C4-2B (cell line): ENCODE measurements at regions not wholly inside any gene's neighbourhood (a gene's known extent, or its start where the extent isn't known, plus 50 kb on each side); places are given as distances from the start of the nearest gene placed in this dataset.

Experiments
- H3K27ac ChIP-seq: fragments of 450-650 bp; 2 replicates; pipeline ENCODE4 v1.5.1; 2017
- ZFX ChIP-seq: fragments of 450-650 bp; IDR thresholded peaks from 2 replicates; pipeline ENCODE4 v1.6.1; 2017
- TF ChIP-seq, protein P1 (sequence below): fragments of 450-650 bp; conservative IDR thresholded peaks from 2 replicates; pipeline ENCODE4 v1.5.1; 2017; ENCODE audit warnings: mild to moderate bottlenecking

DNA sequence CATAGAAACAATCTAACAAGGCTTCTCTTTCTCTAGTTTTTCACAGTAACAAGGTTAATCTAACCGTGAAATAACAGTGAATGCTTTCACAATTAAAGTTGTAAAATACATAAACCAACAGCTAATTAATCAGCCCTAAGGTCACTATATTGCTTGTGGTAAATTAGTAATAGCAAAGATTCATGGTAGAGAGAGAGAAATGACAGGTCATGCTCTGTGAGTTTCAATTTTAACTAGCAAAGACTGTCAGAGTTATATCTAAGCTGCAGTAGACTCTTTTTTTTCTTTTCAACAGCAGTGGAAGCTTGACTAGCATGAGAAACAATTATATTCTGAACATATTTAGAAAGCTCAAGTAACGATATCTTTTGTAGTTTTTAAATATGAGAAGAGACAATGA, 1068.0 kb downstream of the MAT2B start:
- H3K27ac ChIP-seq, result no peak overlapping the region
- TF ChIP-seq, protein P1, sequence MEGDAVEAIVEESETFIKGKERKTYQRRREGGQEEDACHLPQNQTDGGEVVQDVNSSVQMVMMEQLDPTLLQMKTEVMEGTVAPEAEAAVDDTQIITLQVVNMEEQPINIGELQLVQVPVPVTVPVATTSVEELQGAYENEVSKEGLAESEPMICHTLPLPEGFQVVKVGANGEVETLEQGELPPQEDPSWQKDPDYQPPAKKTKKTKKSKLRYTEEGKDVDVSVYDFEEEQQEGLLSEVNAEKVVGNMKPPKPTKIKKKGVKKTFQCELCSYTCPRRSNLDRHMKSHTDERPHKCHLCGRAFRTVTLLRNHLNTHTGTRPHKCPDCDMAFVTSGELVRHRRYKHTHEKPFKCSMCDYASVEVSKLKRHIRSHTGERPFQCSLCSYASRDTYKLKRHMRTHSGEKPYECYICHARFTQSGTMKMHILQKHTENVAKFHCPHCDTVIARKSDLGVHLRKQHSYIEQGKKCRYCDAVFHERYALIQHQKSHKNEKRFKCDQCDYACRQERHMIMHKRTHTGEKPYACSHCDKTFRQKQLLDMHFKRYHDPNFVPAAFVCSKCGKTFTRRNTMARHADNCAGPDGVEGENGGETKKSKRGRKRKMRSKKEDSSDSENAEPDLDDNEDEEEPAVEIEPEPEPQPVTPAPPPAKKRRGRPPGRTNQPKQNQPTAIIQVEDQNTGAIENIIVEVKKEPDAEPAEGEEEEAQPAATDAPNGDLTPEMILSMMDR, result no peak

DNA sequence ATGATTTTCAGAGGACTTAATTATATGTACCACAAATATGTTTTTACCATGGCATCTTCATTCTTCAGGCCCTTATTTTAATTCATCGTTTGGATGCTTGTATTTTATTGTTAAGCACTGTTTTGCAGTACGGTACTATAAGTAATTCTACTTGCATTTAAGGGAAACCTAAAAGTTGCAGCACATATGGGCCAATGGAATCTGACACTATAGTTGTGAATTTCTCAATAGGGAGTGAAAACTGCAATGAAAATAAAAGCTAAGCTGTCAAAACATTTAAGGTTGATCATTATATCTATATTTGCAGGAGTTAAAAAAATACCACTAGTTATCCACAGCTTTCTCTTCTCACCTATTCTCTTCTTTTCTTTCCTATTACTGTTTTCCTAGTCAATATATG, 1071.8 kb downstream of the MAT2B start:
- TF ChIP-seq, protein P1, result no peak
- no peak for TF ChIP-seq ZFX
- H3K27ac ChIP-seq, result no peak overlapping the region

DNA sequence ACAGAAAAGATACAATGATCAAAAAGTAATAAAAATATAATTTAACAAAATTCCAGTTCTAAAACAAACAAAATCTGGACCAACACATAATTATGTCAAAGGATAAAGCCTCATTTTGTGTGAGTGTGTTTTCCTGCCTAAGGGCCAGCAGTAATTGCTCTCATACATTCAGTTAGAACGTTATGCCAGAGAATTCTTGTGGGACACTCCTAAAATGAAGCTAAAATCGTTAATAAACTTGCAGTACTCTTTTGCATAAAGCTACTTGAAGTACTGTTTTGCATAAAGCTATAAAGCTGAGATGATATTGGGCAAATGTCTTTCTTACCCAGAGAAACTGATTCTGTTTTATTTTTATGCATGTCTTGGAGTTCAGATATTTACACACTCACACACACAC, 1072.3 kb downstream of the MAT2B start:
- H3K27ac ChIP-seq, result no peak overlapping the region
- TF ChIP-seq, protein P1, result no peak
- TF ChIP-seq ZFX, result no peak

DNA sequence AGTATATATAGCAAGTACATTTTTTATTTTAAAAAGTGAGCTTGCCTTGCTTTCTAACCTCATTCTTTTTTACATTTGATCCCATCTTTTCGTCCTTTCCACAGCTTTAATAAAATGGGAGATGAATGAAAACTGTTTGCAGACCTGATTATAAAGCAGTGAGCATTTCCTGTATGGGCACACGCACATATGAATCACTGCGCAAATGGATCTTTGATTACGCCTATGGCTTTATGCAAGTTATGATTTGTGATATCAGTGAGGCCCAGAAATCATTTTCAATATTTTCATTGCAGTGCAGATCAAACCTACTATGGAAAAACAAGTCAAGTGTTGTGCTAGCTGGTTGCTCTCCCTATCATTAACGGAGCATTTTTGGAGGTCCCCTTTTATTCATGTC, 1073.0 kb downstream of the MAT2B start:
- no peak overlapping the region for H3K27ac ChIP-seq
- TF ChIP-seq, protein P1, result no peak
- TF ChIP-seq ZFX, result no peak

DNA sequence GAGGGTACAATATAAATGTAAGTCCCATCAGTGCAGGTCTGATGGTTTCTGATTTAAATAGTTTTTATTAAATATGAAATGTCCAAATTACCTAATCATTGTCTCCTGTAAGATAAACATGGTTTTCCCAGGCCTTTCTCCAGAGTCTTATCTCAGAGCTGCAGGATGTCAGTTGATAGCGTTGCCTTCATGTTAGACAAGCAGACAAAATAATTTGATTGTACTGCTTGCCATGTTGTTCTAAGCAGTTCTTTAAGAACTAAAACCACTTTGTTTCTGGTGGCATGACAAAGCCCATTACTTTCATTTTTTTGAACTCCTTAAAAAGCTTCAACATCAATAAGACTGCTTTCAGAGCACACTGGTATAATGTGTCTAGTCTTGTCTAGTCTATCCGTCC, 1073.5 kb downstream of the MAT2B start:
- no peak overlapping the region for H3K27ac ChIP-seq
- TF ChIP-seq, protein P1, result no peak
- TF ChIP-seq ZFX, result no peak

DNA sequence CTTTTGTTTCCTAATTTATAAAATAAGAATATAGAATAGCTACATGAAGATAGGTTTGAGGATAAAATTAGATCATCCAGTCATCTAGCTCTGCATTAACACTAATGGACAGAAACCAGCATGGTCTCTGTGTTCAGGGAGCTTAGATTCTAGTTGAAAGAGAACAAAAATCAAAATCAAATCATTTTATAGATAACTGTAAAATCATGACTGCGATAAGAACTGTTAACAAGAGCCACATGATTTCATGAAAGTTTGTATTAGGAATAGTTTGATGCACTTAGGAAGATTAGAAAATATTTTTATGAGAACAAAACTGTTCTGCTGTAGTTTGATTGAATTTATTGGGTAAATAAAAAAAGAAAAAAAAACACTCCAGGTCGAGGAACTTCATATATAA, 1074.7 kb downstream of the MAT2B start:
- TF ChIP-seq, protein P1, result no peak
- no peak for TF ChIP-seq ZFX
- peak overlapping the region; percentile 50; the same call in 1 of the 2 replicates for H3K27ac ChIP-seq

DNA sequence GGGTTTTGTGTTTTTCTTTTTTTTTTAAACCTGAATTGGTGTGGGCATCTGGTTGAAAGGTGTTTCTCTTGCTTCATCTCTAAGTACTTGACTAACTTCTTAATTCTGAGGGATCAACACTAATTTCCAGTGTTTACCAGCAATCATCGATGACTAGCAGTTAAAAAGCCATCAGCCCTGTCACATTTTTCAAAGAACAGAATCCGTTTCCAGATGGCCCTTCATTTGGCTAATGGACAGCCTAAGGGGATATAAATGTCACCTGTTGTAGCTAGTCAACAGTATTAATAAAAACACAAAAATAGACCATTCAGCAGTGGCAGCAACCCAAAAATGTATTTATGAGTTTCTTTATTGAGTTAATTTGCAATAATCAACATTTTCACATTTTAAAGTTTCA, 1076.5 kb downstream of the MAT2B start:
- H3K27ac ChIP-seq, result no peak overlapping the region
- TF ChIP-seq ZFX, result no peak
- TF ChIP-seq, protein P1, result no peak
